ENCODE measurements at regions not wholly inside any gene's neighbourhood (a gene's known extent, or its start where the extent isn't known, plus 50 kb on each side); places are given as distances from the start of the nearest gene placed in this dataset.
"Not testable (repeated sequence)": the region's sequence is repeated elsewhere in the genome, so short reads cannot be mapped to it uniquely, and the experiment has no call there.

- no peak for DNase-seq
Measured at GRCh38 chr14:45698462-45699134, 445.6 kb upstream of the MIS18BP1 start.

- DNase-seq, result no peak
Measured at GRCh38 chr14:45686771-45687170, 433.8 kb upstream of the MIS18BP1 start.

DNA sequence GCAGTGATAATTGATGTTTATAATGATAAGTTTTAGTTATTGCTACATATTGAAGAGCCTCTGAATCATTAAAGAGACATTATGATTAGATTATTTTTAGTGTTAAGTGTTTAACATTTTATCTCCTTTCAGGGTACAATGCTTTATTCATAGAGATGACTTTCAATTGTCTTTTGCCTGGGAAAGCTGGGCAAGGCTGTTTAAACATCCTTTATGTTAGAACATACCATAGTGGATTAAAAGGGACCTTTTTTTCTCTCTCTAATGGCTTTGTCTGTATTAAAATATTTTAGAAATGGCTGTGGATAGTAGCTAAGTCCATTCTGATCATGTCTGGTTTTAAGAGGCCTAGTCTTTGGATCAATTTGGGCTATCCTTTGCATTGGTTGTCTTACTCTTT is 427.5 kb upstream of the MIS18BP1 start:
- no peak for DNase-seq

DNA sequence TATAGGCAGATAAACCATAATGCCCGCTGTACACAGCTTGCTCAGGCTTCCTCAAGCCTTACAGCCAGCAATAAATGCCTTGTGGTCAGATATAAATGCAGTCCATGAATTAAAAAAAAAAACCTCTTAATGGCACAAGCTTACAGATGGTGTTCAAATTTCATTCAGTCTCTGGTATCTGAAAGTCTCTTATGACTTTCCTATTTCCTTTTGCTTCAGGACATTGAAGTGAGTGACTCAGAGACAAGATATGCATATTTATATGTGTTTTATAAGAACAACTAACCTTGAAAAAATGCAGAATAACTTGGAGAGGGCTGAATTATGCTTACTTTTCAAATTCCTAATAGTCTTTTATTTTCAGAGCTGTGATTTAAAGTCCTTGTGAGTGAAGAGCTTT is 426.9 kb upstream of the MIS18BP1 start:
- no peak for DNase-seq

- DNase-seq, result no peak
Measured at GRCh38 chr14:45678163-45678562, 425.2 kb upstream of the MIS18BP1 start.

DNA sequence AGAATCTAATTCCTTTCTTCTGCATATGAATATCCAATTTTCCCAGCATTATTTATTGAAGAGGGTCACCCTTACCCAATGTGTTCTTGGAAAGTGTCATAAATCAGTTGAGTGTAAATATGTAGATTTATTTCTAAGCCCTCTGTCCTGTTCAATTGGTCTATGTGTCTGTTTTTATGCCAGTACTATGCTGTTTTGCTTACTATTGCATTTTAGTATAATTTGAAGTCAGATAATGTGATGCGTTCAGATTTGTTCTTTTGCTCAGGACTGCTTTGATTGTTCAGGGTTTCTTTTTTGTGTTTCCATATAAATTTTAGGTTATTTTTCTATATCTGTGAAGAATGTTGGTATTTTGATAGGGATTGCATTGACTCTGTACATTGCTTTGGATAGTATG is 420.4 kb upstream of the MIS18BP1 start:
- no peak for DNase-seq

- no peak for DNase-seq
Measured at GRCh38 chr14:45664668-45665356, 411.8 kb upstream of the MIS18BP1 start.

- DNase-seq, result no peak
Measured at GRCh38 chr14:45658917-45659299, 405.9 kb upstream of the MIS18BP1 start.

DNA sequence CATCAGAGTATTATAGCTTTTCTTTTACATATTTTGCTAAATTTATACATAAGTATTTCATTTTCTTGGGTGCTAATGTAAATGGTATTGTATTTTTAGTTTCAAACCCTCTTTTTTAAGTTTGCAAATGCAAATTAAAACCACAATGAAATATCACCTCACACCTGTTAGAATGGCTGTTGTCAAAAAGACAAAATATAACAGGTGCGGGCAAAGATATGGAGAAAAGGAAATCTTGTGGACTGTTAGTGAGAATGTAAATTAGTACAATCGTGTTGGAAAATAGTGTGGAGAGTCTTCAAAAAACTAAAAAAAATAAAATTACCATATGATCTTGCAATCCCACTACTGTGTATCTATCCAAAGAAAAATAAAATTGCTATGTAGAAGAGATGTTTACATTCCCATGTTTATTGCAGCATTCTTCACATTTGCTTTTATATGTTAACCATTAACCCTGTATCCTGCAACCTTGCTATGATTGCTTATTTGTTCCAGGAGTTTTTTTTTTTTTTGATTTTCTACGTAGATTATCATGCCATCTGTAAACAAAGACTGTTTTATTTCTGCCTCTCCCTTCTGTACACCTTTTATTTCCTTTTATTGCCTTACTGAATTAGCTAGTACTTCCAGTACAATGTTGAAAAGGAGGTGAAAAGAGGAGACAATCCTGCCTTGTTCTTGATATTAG is 405.4 kb upstream of the MIS18BP1 start:
- no peak for DNase-seq

- DNase-seq, result no peak
Measured at GRCh38 chr14:45651890-45652289, 398.9 kb upstream of the MIS18BP1 start.

- no peak for DNase-seq
Measured at GRCh38 chr14:45650754-45651153, 397.8 kb upstream of the MIS18BP1 start.

- DNase-seq, result no peak
Measured at GRCh38 chr14:45649051-45649450, 396.0 kb upstream of the MIS18BP1 start.

DNA sequence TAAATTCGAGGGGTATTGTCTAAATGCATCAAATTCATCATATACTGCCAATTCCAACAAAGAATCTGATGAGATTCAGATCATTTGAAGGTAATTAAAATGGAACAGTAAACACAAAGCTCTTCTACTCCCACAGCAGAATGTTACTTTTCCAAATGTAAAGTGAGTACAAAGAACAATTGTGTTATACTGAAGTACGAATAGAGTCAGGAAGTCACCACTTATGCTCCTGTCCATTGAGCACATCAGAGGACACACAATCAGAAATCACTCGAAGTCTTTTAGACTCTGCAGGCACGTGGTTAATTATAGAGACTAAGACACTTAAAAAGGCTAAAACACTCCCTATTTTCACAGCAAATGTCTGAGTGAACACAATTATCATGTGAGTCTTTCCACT is 388.5 kb upstream of the MIS18BP1 start:
- DNase-seq, result no peak

- not testable (repeated sequence) for DNase-seq
Measured at GRCh38 chr14:45634651-45635441, 381.8 kb upstream of the MIS18BP1 start.

DNA sequence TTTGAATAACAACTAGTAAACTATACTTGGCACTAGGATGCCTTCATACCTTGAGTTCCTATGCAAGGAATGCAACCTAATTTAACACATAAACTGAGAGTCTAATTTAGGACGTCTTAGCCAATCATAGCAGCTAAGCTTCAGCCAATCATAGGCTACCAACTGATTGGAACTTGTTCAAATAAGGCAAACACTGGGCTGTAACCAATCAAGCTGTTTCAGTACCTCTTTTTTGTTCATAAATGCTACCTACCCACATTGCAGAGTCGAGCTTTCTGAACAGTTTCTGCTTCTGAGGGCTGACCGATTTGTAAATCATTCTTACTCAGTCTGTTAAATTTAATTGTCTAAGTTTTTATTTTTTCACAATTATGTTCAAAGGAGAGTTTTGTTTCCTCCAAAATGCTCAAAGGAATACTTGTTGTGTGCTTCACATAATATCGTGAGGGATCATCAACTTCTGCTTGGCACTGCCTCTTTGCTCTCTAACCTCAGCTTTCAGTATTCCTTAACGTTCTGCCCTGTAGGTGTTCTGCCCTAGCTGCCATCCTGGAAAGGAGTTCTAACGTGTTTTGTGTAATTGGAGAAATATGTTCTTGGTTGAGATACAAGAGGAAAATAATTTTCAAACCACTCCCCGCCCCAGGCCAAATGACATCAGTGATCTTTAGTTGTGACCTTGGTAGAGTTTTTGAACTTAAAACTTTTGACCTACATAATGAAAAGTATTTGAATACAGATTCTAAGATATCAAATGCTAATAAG is 380.4 kb upstream of the MIS18BP1 start:
- no peak for DNase-seq

GRCh38 chr14:45621731-45622130 is 368.7 kb upstream of the MIS18BP1 start:
- no peak for DNase-seq

DNA sequence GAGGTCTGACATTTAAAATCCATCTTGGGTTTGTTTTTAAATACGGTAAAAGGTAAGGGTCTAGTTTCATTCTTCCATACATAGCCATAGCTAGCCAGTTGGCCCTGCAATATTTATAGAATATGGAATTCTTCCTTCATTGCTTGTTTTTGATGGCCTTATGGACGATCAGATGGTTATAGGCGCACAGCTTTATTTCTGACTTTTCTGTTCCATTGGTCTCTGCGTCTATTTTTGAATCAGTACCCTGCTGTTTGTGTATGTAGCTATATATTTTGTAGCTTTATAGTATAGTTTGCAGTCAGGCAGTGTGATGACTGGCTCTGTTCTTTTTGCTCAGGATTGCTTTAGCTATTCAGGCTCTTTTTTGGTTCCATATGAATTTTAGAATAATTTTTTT is 366.8 kb upstream of the MIS18BP1 start:
- no peak for DNase-seq

DNA sequence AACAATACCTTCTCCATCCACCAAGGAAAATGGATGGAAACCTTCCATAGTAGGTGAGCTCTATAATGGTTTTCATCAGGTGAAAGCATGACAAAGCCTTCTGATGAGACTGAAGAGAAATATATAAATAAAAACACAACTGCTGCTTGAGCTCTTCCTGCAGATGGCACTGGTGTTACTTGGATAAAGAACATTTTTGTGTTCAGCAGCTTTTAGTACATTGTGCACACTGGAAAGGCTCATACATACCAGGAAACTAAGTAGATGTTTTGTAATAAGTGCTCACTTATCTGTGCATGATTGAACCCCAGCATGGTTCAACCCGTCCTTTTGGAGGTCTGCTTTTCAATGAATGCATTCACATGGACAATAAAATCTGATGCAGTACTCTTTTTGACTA is 357.3 kb upstream of the MIS18BP1 start:
- no peak for DNase-seq

- no peak for DNase-seq
Measured at GRCh38 chr14:45587142-45587541, 334.1 kb upstream of the MIS18BP1 start.

- no peak for DNase-seq
Measured at GRCh38 chr14:45559626-45560025, 306.6 kb upstream of the MIS18BP1 start.

- DNase-seq, result no peak
Measured at GRCh38 chr14:45558183-45558582, 305.2 kb upstream of the MIS18BP1 start.

DNA sequence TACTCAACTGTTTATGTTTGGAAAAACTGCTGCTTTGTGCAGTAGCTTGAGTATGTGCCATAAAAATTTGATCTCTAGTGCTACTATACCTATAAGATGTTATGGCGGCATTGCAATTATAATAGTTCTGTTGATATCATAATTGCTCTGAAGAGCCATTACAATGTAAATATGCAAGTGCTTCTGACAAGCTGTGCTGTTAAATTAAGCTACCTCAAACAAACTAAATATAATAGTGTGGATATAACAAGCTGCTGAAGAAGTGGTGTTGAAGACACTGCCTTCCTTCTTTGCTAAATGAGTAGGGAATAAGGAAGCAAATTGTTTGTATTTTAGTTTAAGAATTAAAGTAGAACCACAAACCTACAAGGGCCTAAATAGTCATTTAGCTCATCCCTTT is 301.0 kb upstream of the MIS18BP1 start:
- DNase-seq, result no peak
